A549 (cell line): ENCODE measurements at regions not wholly inside any gene's neighbourhood (a gene's known extent, or its start where the extent isn't known, plus 50 kb on each side); places are given as distances from the start of the nearest gene placed in this dataset.
A peak's percentile ranks its signal among the peaks of the same experiment; 100 is the strongest.

Experiments used
- ATAC-seq, 2 experiments: fragments of 200-7000 bp in 1 of 2; fragments of >200 bp in 1 of 2; cut with Nextera tagmentation in 1 of 2; cut with Tn5 transposase in 1 of 2; 3 replicates each; pipeline versions ENCODE4 v1.8.0 to v1.9.1; 2018 to 2020; ENCODE audit warnings: mild to moderate bottlenecking in 1 of 2, moderate library complexity in 1 of 2
- CTCF ChIA-PET: fragments of 300-600 bp; sonication (Branson Sonifier 250); formaldehyde crosslinking; extraction: SDS; loops from one replicate; lab custom pipeline; 2021; ENCODE audit warnings: antibody characterized with exemption, inconsistent platforms; lab: Yijun Ruan, JAX
- POLR2A ChIA-PET: fragments of 350-600 bp; formaldehyde crosslinking; extraction: SDS; loops from one replicate; lab custom pipeline; 2021; ENCODE audit warnings: antibody characterized with exemption, inconsistent platforms; lab: Yijun Ruan, JAX
- DNase-seq, 2 experiments: peaks; one replicate each; pipeline versions ENCODE4 v3.0.0 to v3.0.0-alpha.2; 2011 to 2016; ENCODE audit warnings: low read depth in 1 of 2, low spot score in 1 of 2
- FAIRE-seq: peaks from 2 replicates; lab custom pipeline; 2011; peaks lifted over from hg19 to GRCh38; lab: Jason Lieb, UNC
- H3K27ac ChIP-seq, 2 experiments: fragments of >200 bp; sonication (Bioruptor Twin); formaldehyde crosslinking; 3 replicates each; pipeline ENCODE4 v1.5.1; 2016 to 2017
- H3K4me1 ChIP-seq: fragments of >200 bp; sonication (Bioruptor Twin); formaldehyde crosslinking; 3 replicates; pipeline ENCODE4 v1.6.1; 2016
- H3K4me2 ChIP-seq: fragments of >200 bp; sonication (Bioruptor Twin); formaldehyde crosslinking; 3 replicates; pipeline ENCODE4 v1.6.1; 2016
- H3K4me3 ChIP-seq: fragments of >200 bp; sonication (Bioruptor Twin); formaldehyde crosslinking; 3 replicates; pipeline ENCODE4 v1.5.1; 2016
- H3K9me3 ChIP-seq: fragments of >200 bp; sonication (Bioruptor Twin); formaldehyde crosslinking; 3 replicates; pipeline ENCODE4 v1.6.1; 2016
- CBX2 ChIP-seq: fragments of 200-600 bp; sonication (generic); IDR thresholded peaks from 2 replicates; pipeline ENCODE4 v1.6.1; 2016; ENCODE audit warnings: low read depth, mild to moderate bottlenecking, borderline replicate concordance
- CEBPB ChIP-seq, 2 experiments: fragments of >200 bp in 1 of 2; sonication (Bioruptor Twin) in 1 of 2; formaldehyde crosslinking in 1 of 2; IDR thresholded peaks; 2 replicates each; pipeline ENCODE4 v1.6.1; 2012 to 2016
- EHF ChIP-seq: fragments of 250-450 bp; sonication (Bioruptor Pico); IDR thresholded peaks from 2 replicates; pipeline ENCODE4 v1.5.0; 2020; ENCODE audit warnings: mild to moderate bottlenecking
- EHMT2 ChIP-seq: fragments of 200-600 bp; sonication (generic); IDR thresholded peaks from 2 replicates; pipeline ENCODE4 v1.6.1; 2016; ENCODE audit warnings: antibody characterized with exemption, low read depth, mild to moderate bottlenecking, moderate library complexity
- EP300 ChIP-seq, 2 experiments: fragments of >200 bp; sonication (Bioruptor Twin); formaldehyde crosslinking; IDR thresholded peaks; 2 replicates in 1 of 2; 3 replicates in 1 of 2; pipeline ENCODE4 v1.6.1; 2016 to 2017
- ESRRA ChIP-seq: fragments of 150-350 bp; IDR thresholded peaks from 2 replicates; pipeline ENCODE4 v1.6.1; 2014; ENCODE audit warnings: mild to moderate bottlenecking, low read length, borderline replicate concordance
- HDAC2 ChIP-seq: fragments of 200-600 bp; sonication (generic); IDR thresholded peaks from 2 replicates; pipeline ENCODE4 v1.6.1; 2016
- HOXB13 ChIP-seq: fragments of 250-450 bp; sonication (Bioruptor Pico); IDR thresholded peaks from 2 replicates; pipeline ENCODE4 v1.5.0; 2020; ENCODE audit warnings: low read depth, mild to moderate bottlenecking, moderate library complexity
- JUN ChIP-seq, 2 experiments: fragments of >200 bp; sonication (Bioruptor Twin); formaldehyde crosslinking; IDR thresholded peaks; 2 replicates in 1 of 2; 3 replicates in 1 of 2; pipeline ENCODE4 v1.6.1; 2016 to 2017
- KDM1A ChIP-seq: fragments of 200-600 bp; sonication (generic); IDR thresholded peaks from 2 replicates; pipeline ENCODE4 v1.6.1; 2016; ENCODE audit warnings: low read depth, mild to moderate bottlenecking
- KDM5A ChIP-seq: fragments of 200-600 bp; sonication (generic); IDR thresholded peaks from 2 replicates; pipeline ENCODE4 v1.6.1; 2016; ENCODE audit warnings: antibody characterized with exemption, mild to moderate bottlenecking
- MAFK ChIP-seq: fragments of 450-650 bp; IDR thresholded peaks from 2 replicates; pipeline ENCODE4 v1.6.1; 2014; ENCODE audit not compliant: partially characterized antibody
- NPAS2 ChIP-seq: fragments of 250-450 bp; sonication (Bioruptor Pico); IDR thresholded peaks from 2 replicates; pipeline ENCODE4 v1.8.0; 2022; ENCODE audit warnings: mild to moderate bottlenecking, moderate library complexity, borderline replicate concordance
- PHF8 ChIP-seq: fragments of 200-600 bp; sonication (generic); IDR thresholded peaks from 2 replicates; pipeline ENCODE4 v1.6.1; 2016; ENCODE audit warnings: low read depth, mild to moderate bottlenecking, antibody characterized with exemption, moderate library complexity, borderline replicate concordance
- POLR2A ChIP-seq: IDR thresholded peaks from 2 replicates; pipeline ENCODE4 v1.6.1; 2012; ENCODE audit warnings: mild to moderate bottlenecking, low read length
- POLR2AphosphoS2 ChIP-seq: conservative IDR thresholded peaks from 2 replicates; pipeline ENCODE4 v1.6.1; 2012; ENCODE audit warnings: low read length, improper control_type of control experiment, inconsistent platforms
- RCOR1 ChIP-seq: fragments of 150-350 bp; IDR thresholded peaks from 2 replicates; pipeline ENCODE4 v1.6.1; 2014; ENCODE audit warnings: antibody characterized with exemption, low read length, low read depth
- SREBF2 ChIP-seq: fragments of 450-650 bp; IDR thresholded peaks from 2 replicates; pipeline ENCODE4 v1.6.1; 2014; ENCODE audit warnings: mild to moderate bottlenecking, moderate library complexity
- ZSCAN20 ChIP-seq: fragments of 250-450 bp; sonication (Bioruptor Pico); IDR thresholded peaks from 2 replicates; pipeline ENCODE4 v1.8.0; 2022; ENCODE audit warnings: mild to moderate bottlenecking, moderate library complexity
- WGBS: methylation state at CpG from one replicate; pipeline ENCODE4 v1.1.6; 2017; ENCODE audit errors: missing lambda C conversion rate; 5-methylcytosine and 5-hydroxymethylcytosine counted together
- TF ChIP-seq, protein P1 (sequence below): IDR thresholded peaks from 2 replicates; pipeline ENCODE4 v1.6.1; 2012
- TF ChIP-seq, protein P2 (sequence below): fragments of 250-450 bp; sonication (Bioruptor Pico); IDR thresholded peaks from 2 replicates; pipeline ENCODE4 v1.5.0; 2021; ENCODE audit warnings: mild to moderate bottlenecking, moderate library complexity, borderline replicate concordance
- TF ChIP-seq, protein P3 (sequence below): IDR thresholded peaks from 2 replicates; pipeline ENCODE4 v1.6.1; 2012
- TF ChIP-seq, protein P4 (sequence below): IDR thresholded peaks from 2 replicates; pipeline ENCODE4 v1.6.1; 2012; ENCODE audit warnings: low read depth, borderline replicate concordance
- TF ChIP-seq, protein P5 (sequence below): fragments of 200-600 bp; sonication (generic); IDR thresholded peaks from 2 replicates; pipeline ENCODE4 v1.6.1; 2016; ENCODE audit warnings: antibody characterized with exemption, mild to moderate bottlenecking, moderate library complexity

DNA sequence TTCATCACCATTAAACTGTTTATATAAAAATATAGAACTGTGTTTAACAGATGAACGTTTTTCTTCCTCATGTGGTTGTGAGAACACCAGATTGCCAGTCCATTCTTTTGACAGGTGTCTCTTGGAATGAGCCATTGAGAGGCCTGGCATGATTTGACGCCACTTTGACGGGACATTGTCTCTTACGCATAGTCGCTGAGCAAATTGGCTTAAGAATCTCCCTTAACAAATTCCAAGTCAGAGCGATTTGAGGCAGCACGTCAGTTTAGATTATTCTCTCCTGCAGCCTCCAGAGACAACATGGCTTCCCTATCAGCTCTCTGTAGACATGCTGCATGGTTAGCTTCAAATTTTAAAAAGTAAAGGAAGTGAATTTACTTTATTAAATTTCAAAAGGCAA lies 510.7 kb upstream of the ACO1 start:
- no peak for FAIRE-seq
- ChIA-PET CTCF (no interaction called here), POLR2A (no interaction called here)
- Histone ChIP-seq H3K4me1 (no peaks in the 10 kb centered on the region), H3K9me3 (no peaks in the 10 kb centered on the region; the same call in 2 of the 3 replicates), H3K27ac (no peak overlapping the region), H3K4me3 (no peak overlapping the region), H3K4me2 (no peak overlapping the region)
- no peak for TF ChIP-seq SREBF2
- TF ChIP-seq HOXB13 (CRISPR knock-in tag): no peak
- no peak for TF ChIP-seq KDM5A
- TF ChIP-seq, protein P1, sequence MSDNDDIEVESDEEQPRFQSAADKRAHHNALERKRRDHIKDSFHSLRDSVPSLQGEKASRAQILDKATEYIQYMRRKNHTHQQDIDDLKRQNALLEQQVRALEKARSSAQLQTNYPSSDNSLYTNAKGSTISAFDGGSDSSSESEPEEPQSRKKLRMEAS: no peak
- TF ChIP-seq ESRRA: no peak
- no peak for TF ChIP-seq CBX2
- TF ChIP-seq ZSCAN20: no peak
- TF ChIP-seq HDAC2: no peak
- TF ChIP-seq, protein P2, sequence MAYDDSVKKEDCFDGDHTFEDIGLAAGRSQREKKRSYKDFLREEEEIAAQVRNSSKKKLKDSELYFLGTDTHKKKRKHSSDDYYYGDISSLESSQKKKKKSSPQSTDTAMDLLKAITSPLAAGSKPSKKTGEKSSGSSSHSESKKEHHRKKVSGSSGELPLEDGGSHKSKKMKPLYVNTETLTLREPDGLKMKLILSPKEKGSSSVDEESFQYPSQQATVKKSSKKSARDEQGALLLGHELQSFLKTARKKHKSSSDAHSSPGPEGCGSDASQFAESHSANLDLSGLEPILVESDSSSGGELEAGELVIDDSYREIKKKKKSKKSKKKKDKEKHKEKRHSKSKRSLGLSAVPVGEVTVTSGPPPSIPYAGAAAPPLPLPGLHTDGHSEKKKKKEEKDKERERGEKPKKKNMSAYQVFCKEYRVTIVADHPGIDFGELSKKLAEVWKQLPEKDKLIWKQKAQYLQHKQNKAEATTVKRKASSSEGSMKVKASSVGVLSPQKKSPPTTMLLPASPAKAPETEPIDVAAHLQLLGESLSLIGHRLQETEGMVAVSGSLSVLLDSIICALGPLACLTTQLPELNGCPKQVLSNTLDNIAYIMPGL (CRISPR knock-in tag): no peak
- no peak for TF ChIP-seq KDM1A
- no peak for TF ChIP-seq EHF (CRISPR knock-in tag)
- no peak for TF ChIP-seq CEBPB (IDR thresholded peaks at IDR 0.05)
- no peak for TF ChIP-seq EHMT2
- no peak for TF ChIP-seq NPAS2 (CRISPR knock-in tag)
- no peak for TF ChIP-seq POLR2AphosphoS2
- WGBS: 37% methylated on average over 7 of the region's 7 CpGs
- no peak for DNase-seq
- no peak for ATAC-seq

DNA sequence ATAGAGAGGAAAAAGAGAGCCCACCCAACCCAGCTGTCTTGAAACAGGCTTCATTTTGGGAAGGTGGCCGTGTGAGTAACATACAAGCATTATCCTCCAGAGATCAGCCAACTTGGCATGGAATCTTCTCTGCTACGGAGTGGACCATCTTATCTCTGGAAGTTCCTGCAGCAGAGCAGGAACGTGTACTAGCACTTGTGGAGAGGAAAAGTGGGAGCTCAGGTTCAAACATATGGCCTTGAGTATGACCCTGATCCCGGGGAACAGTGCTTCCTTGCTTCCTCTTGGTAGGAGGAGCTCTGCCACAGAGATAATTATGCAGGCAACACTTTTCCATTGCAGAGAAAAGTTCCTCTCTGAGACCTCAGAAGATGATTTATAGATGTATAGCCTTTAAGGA lies 490.4 kb upstream of the ACO1 start:
- H3K4me3 ChIP-seq: no peak overlapping the region
- no peak for ATAC-seq
- H3K27ac ChIP-seq: no peak overlapping the region
- ChIA-PET POLR2A (no interaction called here), CTCF (no interaction called here)
- TF ChIP-seq KDM1A (no peak), ZSCAN20 (no peak), RCOR1 (no peak), EHMT2 (no peak), EP300 (IDR thresholded peaks at IDR 0.05) (no peak), POLR2A (no peak), JUN (IDR thresholded peaks at IDR 0.05) (no peak)
- TF ChIP-seq, protein P3, sequence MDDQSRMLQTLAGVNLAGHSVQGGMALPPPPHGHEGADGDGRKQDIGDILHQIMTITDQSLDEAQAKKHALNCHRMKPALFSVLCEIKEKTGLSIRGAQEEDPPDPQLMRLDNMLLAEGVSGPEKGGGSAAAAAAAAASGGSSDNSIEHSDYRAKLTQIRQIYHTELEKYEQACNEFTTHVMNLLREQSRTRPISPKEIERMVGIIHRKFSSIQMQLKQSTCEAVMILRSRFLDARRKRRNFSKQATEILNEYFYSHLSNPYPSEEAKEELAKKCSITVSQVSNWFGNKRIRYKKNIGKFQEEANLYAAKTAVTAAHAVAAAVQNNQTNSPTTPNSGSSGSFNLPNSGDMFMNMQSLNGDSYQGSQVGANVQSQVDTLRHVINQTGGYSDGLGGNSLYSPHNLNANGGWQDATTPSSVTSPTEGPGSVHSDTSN: no peak
- no peaks in the 10 kb centered on the region for H3K9me3 ChIP-seq
- no peaks in the 10 kb centered on the region for H3K4me1 ChIP-seq
- H3K4me2 ChIP-seq: no peak overlapping the region
- DNase-seq: no peak
- WGBS: 0% methylated on average over 4 of the region's 4 CpGs
- FAIRE-seq: no peak

DNA sequence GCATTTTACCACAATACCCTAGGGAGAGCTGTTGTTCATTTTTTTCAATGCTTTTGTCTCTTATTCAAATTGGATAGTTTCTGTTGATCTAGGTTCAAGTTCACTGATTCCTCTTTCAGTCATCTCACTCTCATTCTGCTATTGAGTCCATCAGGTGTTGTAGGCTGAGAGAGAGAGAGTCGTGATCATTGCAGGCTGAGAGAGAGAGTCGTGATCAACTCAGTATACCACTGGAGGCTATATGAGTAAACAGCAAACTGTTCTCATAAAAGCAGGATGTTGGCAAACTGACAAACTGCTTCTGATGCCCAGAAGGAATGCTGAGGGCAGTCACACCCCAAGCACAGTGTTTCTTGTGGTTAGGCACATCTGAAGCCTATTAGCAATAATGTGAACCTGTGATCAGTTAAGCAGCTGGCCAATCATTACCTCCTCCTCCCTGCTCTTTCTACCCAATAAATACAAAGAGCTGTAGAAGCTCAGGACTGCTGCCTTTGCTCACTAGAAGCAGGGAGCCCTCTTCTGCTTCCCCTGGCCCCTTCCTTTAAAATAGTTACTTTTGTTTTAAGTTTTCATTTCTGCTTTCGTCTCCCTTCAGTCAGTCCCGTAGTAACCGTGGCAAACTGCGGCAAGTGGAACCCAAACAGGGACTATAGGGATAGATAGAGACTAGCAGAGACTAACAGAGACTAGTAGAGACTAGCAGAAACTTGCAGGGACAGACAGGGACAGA lies 476.1 kb upstream of the ACO1 start:
- CTCF ChIA-PET: no interaction called here
- ATAC-seq (peak in 1 of 2 experiments; percentile 46; a peak in 2 of 6 replicates), FAIRE-seq (no peak), DNase-seq (peak in 1 of 2 experiments; percentile 20)
- Histone ChIP-seq H3K4me3 (peak overlapping the region; percentile 39), H3K9me3 (no peaks in the 10 kb centered on the region), H3K4me1 (no peaks in the 10 kb centered on the region), H3K4me2 (peak overlapping the region; percentile 76), H3K27ac (no peak overlapping the region)
- POLR2A ChIA-PET: no interaction called here
- whole genome bisulfite sequencing: 4% methylated on average over 6 of the region's 6 CpGs
- TF ChIP-seq, protein P4, sequence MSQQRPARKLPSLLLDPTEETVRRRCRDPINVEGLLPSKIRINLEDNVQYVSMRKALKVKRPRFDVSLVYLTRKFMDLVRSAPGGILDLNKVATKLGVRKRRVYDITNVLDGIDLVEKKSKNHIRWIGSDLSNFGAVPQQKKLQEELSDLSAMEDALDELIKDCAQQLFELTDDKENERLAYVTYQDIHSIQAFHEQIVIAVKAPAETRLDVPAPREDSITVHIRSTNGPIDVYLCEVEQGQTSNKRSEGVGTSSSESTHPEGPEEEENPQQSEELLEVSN: no peak
- TF ChIP-seq, protein P5, sequence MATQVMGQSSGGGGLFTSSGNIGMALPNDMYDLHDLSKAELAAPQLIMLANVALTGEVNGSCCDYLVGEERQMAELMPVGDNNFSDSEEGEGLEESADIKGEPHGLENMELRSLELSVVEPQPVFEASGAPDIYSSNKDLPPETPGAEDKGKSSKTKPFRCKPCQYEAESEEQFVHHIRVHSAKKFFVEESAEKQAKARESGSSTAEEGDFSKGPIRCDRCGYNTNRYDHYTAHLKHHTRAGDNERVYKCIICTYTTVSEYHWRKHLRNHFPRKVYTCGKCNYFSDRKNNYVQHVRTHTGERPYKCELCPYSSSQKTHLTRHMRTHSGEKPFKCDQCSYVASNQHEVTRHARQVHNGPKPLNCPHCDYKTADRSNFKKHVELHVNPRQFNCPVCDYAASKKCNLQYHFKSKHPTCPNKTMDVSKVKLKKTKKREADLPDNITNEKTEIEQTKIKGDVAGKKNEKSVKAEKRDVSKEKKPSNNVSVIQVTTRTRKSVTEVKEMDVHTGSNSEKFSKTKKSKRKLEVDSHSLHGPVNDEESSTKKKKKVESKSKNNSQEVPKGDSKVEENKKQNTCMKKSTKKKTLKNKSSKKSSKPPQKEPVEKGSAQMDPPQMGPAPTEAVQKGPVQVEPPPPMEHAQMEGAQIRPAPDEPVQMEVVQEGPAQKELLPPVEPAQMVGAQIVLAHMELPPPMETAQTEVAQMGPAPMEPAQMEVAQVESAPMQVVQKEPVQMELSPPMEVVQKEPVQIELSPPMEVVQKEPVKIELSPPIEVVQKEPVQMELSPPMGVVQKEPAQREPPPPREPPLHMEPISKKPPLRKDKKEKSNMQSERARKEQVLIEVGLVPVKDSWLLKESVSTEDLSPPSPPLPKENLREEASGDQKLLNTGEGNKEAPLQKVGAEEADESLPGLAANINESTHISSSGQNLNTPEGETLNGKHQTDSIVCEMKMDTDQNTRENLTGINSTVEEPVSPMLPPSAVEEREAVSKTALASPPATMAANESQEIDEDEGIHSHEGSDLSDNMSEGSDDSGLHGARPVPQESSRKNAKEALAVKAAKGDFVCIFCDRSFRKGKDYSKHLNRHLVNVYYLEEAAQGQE: no peak
- TF ChIP-seq PHF8 (no peak), JUN (IDR thresholded peaks at IDR 0.05) (no peak), MAFK (no peak), POLR2AphosphoS2 (no peak)
- TF ChIP-seq, protein P3: no peak
- TF ChIP-seq, protein P1: no peak
